HG03159 (cell line): ENCODE measurements at regions not wholly inside any gene's neighbourhood (a gene's known extent, or its start where the extent isn't known, plus 50 kb on each side); places are given as distances from the start of the nearest gene placed in this dataset.
A peak's percentile ranks its signal among the peaks of the same experiment; 100 is the strongest.

Experiments
- ATAC-seq: cut with Tn5 transposase; IDR thresholded peaks from one replicate; pipeline ENCODE4 v1.9.1; 2021; ENCODE audit warnings: mild to moderate bottlenecking, moderate library complexity; ENCODE audit not compliant: unreplicated experiment

DNA sequence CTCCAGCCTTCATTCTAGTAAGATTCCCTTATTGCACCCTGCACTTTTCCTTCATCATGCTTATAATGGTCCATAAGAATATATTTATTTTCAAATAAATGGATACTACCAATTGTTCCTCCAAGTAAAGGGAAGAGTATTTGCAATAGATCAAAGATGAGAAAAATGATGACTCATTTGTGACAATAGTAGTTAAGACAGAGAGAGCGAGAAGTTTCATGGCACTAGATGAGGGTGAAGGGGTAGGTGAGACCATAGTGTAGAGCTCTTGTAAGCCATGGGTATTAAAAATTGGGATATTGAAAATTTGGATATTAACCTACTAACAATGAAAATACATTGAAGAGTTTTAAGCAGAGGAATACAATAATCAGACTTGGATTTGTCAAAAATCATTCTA is 404.6 kb downstream of the EFNA5 start:
- no peak for ATAC-seq

DNA sequence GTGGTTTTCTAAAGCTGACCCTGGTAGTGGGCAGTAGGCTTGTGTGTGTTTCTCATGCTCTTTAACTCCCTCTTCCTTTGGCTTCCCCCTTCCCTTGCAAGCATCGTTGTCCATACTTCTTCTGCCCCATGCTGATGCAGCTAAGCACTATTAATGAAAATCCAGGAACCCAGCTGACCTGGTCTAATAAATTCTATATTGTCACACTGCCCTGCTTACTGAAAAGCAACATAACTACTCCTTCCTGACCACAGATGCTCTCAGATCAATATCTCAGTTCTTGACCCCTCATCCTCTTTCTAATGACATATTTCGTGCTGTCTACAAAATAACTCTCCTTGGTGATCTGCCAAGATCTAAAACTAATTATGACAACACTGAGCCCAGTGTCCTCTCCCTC is 405.5 kb downstream of the EFNA5 start:
- ATAC-seq, result no peak

DNA sequence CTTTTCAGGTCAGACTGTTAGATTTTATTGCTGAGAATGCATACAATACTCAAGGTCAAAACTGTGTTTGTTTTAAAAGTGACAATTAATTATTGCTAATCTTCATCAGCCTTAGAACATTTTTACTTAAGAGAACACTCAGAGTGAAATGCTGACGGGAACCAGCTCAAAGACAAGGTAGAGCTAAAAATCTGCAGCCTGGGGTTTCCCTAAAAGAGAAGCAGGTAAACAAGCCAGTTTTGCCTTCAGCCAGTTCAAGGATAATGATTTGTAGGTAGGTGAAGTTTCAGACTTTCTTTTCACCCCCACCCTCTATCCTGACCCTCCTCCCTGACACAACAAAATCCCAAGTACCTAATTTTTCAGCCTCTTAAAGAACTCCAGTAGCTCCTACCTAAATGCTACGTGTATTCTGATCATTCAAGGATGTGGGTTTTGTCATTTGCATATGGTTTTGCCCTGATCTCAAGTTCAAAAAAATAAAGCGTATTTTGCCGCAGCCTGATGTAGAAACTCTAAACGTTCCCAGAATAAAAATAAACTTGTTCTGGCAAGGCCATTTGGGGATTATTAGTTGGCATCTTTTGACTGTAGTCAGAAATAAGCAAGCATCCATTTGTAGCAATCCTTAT is 407.2 kb downstream of the EFNA5 start:
- peak; percentile 88 for ATAC-seq

GRCh38 chr5:107257885-107258520 is 412.7 kb downstream of the EFNA5 start:
- ATAC-seq, result no peak

DNA sequence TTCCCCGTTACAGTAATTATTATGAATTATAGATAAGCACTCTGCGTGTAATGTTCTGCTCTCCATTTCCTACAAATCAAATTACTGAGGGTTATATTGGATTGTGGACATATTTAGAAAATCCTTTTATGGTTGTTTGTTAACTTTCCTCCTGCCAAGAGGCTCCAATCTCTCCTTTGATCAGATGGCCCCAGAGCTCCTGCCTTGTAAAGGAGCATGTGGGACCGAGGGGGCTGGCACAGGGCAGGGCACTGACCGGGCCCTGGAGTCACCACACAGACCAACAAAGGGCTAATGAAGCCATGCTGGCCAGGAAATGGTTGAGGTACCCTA is 415.9 kb downstream of the EFNA5 start:
- ATAC-seq, result no peak

DNA sequence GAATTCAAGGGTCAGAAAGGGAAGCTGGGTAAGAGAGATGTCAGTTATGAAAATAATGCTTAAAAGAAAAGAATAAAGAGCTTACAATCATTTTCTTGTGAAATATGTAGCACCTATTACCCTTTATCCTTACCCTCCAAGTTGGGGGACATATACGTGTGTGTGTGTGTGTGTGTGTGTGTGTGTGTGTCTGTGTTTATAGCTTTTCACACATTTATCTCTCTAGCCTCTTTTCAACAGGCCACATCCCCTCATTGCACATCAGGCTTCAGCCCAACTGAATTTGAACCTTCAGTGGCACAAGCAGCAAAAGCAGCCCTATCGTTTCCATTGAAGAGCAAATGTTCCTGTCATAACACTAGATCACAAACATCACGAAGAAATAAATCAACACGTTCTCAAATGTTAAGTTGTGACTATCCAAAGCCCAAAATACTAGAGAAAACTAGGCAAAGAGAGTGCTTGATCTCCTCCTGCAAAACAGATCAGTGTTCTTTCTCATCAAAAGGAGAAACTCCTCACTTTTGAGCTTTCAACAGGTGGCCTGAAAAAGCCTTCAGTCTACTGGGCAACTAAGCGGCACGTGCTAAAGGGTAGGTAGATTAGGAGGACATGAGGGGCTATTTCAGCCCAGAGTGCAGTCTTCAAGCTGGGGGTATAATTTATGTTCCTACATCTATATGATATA is 416.4 kb downstream of the EFNA5 start:
- no peak for ATAC-seq

GRCh38 chr5:107253246-107253645 is 417.5 kb downstream of the EFNA5 start:
- ATAC-seq, result no peak

DNA sequence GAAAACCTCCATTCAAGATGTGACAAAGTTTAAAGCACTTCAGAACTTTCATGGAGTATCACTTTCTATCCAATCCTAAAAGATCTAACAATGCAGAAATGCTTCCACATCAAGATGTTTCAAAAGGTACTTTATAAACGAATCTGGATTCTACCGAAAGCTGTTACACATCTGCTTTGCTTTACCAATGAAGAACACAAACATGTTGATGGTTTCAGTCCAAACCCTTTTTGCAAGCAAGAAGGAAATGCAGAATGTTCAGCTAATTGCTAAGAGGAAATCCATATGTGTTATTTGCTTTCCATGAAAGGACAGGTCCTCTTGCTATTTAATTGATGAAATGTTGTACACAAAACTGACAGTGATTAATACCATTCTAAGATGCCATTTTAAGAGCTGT is 419.6 kb downstream of the EFNA5 start:
- ATAC-seq, result no peak

DNA sequence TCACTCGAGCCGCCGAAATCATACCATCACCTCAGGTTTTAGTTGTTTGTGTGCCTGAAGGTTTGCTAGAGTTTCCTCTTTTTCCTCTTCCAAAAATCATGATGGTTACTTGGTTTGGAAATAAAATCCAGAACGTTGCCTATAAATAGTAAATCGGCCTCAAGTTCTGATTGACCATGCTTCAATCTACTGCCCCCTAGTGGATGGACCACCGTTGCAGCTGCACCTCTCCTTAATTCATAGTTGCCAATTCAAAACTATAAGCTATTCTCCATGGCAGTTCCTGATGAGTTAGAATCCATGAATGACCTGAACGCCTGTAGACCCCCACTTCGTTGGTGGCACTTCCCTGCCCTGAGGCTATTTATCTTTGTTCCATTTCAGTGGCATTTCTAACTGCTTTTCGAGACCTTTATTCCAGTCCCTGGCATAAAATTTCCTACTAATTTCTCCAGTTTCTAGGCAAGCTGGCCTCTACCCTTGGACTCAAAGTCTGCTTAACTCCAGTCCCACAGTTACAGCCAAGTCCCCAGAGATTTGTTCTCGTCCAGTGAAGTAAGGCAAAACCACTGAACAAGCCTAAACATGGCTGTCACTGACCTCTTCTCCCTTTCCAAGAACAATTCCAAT is 422.6 kb downstream of the EFNA5 start:
- ATAC-seq, result peak; percentile 64

- ATAC-seq, result no peak
Measured at GRCh38 chr5:107247427-107247826, 423.3 kb downstream of the EFNA5 start.

- no peak for ATAC-seq
Measured at GRCh38 chr5:107243220-107243579, 427.5 kb downstream of the EFNA5 start.

- ATAC-seq, result no peak
Measured at GRCh38 chr5:107242411-107243219, 428.1 kb downstream of the EFNA5 start.

- no peak for ATAC-seq
Measured at GRCh38 chr5:107241841-107242240, 428.9 kb downstream of the EFNA5 start.

GRCh38 chr5:107235167-107235566 is 435.6 kb downstream of the EFNA5 start:
- no peak for ATAC-seq

GRCh38 chr5:107232788-107233187 is 437.9 kb downstream of the EFNA5 start:
- ATAC-seq, result no peak

DNA sequence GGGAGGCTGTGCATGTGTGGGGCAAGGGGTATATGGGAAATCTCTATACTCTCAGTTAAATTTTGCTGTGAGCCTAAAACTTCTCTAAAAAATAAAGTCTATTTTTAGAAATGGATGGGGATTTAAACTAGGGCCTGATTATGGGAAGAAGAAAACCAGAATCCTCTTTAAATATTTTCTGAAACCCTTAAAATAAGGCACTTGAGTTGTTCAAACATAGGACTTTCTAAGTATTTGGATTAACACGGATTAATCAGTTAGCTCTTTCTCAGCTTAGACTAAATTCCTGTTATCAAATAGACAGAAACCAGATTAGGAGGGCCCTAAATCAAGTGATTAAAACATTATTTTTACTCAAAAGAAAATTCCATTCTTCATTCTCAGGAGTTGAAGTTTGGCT is 438.4 kb downstream of the EFNA5 start:
- no peak for ATAC-seq

GRCh38 chr5:107231191-107231590 is 439.5 kb downstream of the EFNA5 start:
- no peak for ATAC-seq

DNA sequence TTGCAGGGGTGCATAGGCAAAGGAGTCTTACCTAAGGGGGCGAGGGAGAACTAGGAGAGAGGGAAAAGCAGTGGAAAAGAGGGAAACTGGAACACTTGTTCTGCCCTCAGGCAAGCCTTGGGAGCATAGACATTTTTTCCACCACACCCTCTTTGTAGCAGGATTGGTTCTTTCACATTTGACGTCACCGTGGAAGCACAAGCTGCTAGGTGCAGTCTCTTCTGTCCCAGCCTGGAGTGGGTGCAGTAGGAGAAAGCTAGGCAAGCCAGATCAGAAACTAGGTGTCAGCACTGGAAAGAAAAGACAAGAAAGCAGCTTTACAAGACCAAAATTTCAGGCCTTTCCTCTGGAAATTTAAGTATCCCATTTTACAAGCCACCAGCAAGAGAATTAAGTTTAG is 440.4 kb downstream of the EFNA5 start:
- no peak for ATAC-seq

DNA sequence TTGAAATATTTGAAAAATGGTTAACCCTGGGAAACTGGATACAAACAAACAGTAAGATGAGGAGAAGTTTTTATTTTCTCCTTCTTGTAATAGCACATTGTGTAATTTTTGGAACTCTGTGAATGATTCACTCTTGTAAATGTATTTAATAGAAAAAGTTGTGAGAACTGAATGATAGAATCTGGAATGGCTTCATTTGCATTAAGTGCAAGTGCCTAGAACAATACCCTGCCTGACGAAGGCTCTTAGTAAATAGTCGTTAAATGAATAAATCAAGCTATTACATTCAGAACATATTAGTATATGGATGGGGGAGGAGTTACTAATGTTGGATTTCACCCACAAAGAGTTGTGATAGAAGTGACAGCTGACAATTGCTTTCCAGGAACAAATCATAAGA is 442.5 kb downstream of the EFNA5 start:
- no peak for ATAC-seq

GRCh38 chr5:107224272-107224671 is 446.5 kb downstream of the EFNA5 start:
- no peak for ATAC-seq

GRCh38 chr5:107223066-107223465 is 447.7 kb downstream of the EFNA5 start:
- ATAC-seq, result no peak
